HEK293 (cell line): ENCODE measurements at regions not wholly inside any gene's neighbourhood (a gene's known extent, or its start where the extent isn't known, plus 50 kb on each side); places are given as distances from the start of the nearest gene placed in this dataset.

ENCODE experiments used
- CTCF ChIP-seq: fragments of 450-650 bp; formaldehyde crosslinking; IDR thresholded peaks from 2 replicates; pipeline ENCODE4 v1.5.1; 2016; ENCODE audit warnings: missing biosample characterization, missing genetic modification characterization
- KLF10 ChIP-seq: fragments of 450-650 bp; IDR thresholded peaks from 2 replicates; pipeline ENCODE4 v1.5.1; 2018; ENCODE audit warnings: missing biosample characterization, mild to moderate bottlenecking, missing genetic modification characterization
- PATZ1 ChIP-seq: fragments of 450-650 bp; formaldehyde crosslinking; IDR thresholded peaks from 2 replicates; pipeline ENCODE4 v1.5.1; 2016; ENCODE audit warnings: missing biosample characterization, missing genetic modification characterization
- SP2 ChIP-seq: fragments of 450-650 bp; formaldehyde crosslinking; IDR thresholded peaks from 2 replicates; pipeline ENCODE4 v1.5.1; 2016; ENCODE audit warnings: missing biosample characterization, missing genetic modification characterization
- ZBTB8A ChIP-seq: fragments of 450-650 bp; formaldehyde crosslinking; IDR thresholded peaks from 2 replicates; pipeline ENCODE4 v1.5.1; 2016; ENCODE audit warnings: missing biosample characterization, missing genetic modification characterization
- ZNF121 ChIP-seq: fragments of 450-650 bp; formaldehyde crosslinking; IDR thresholded peaks from 2 replicates; pipeline ENCODE4 v1.5.1; 2016; ENCODE audit warnings: missing biosample characterization, missing genetic modification characterization
- ZNF223 ChIP-seq: fragments of 450-650 bp; formaldehyde crosslinking; IDR thresholded peaks from 2 replicates; pipeline ENCODE4 v1.5.1; 2016; ENCODE audit warnings: missing biosample characterization, missing genetic modification characterization
- ZNF274 ChIP-seq, 2 experiments: fragments of 200-500 bp in 1 of 2; fragments of 450-650 bp in 1 of 2; sonication (Bioruptor generic) in 1 of 2; formaldehyde crosslinking in 1 of 2; IDR thresholded peaks; 2 replicates each; pipeline versions ENCODE4 v1.5.1 to v1.6.1; 2014 to 2016; ENCODE audit warnings: borderline replicate concordance in 1 of 2, inconsistent platforms in 1 of 2, low read length in 1 of 2, missing biosample characterization in 1 of 2, missing genetic modification characterization in 1 of 2
- ZNF350 ChIP-seq: fragments of 450-650 bp; formaldehyde crosslinking; IDR thresholded peaks from 2 replicates; pipeline ENCODE4 v1.5.0; 2017; ENCODE audit warnings: missing biosample characterization, mild to moderate bottlenecking, missing genetic modification characterization
- ZNF362 ChIP-seq: fragments of 450-650 bp; formaldehyde crosslinking; IDR thresholded peaks from 2 replicates; pipeline ENCODE4 v1.5.1; 2016; ENCODE audit warnings: missing biosample characterization, missing genetic modification characterization
- ZNF707 ChIP-seq: fragments of 450-650 bp; formaldehyde crosslinking; IDR thresholded peaks from 2 replicates; pipeline ENCODE4 v1.5.1; 2016; ENCODE audit warnings: missing biosample characterization, missing genetic modification characterization
- ZNF830 ChIP-seq: fragments of 450-650 bp; IDR thresholded peaks from 2 replicates; pipeline ENCODE4 v1.5.0; 2018; ENCODE audit warnings: missing biosample characterization, missing genetic modification characterization, low read depth, mild to moderate bottlenecking, moderate library complexity

GRCh38 chr7:126227643-126228042 is 1025.1 kb downstream of the GRM8 start:
- no peak for TF ChIP-seq CTCF (tag by site-specific recombination)
- TF ChIP-seq ZNF121 = no peak
- no peak for TF ChIP-seq ZNF707 (tag by site-specific recombination)
- no peak for TF ChIP-seq ZNF223
- TF ChIP-seq PATZ1 (tag by site-specific recombination) = no peak
- TF ChIP-seq KLF10 (tag by site-specific recombination) = no peak
- TF ChIP-seq ZNF274 (IDR thresholded peaks at IDR 0.05; ENCODE audit: low read length) = no peak
- no peak for TF ChIP-seq ZNF274 (tag by site-specific recombination; IDR thresholded peaks at IDR 0.05; ENCODE audit: borderline replicate concordance)
- TF ChIP-seq ZNF830 (tag by site-specific recombination) = no peak
- no peak for TF ChIP-seq ZNF350 (tag by site-specific recombination)
- TF ChIP-seq ZBTB8A (tag by site-specific recombination) = no peak
- TF ChIP-seq SP2 (tag by site-specific recombination) = no peak
- no peak for TF ChIP-seq ZNF362 (tag by site-specific recombination)
